Heart left ventricle (tissue), 16 donors: ENCODE measurements at regions not wholly inside any gene's neighbourhood (a gene's known extent, or its start where the extent isn't known, plus 50 kb on each side); places are given as distances from the start of the nearest gene placed in this dataset.
A peak's percentile ranks its signal among the peaks of the same experiment; 100 is the strongest.
"Not testable (repeated sequence)": the region's sequence is repeated elsewhere in the genome, so short reads cannot be mapped to it uniquely, and the experiment has no call there.

Source experiments
- ATAC-seq, 4 donors: fragments of 200-7000 bp; cut with Tn5 transposase; one replicate each; pipeline ENCODE4 v1.9.1; 2020 to 2022; ENCODE audit warnings: moderate library complexity in 4 of 4, mild to moderate bottlenecking in 3 of 4, moderate number of reproducible peaks in 1 of 4
- DNase-seq, 5 donors: peaks; one replicate each; pipeline ENCODE4 v3.0.0-alpha.2; 2020
- H3K27ac ChIP-seq, 12 donors: fragments of 200-600 bp; sonication (generic) in 4 of 12; one replicate each; pipeline versions ENCODE4 v1.5.0 to v1.8.0; 2016 to 2022; ENCODE audit warnings: mild to moderate bottlenecking in 2 of 12
- H3K27me3 ChIP-seq, 9 donors: fragments of 200-600 bp; sonication (generic) in 2 of 9; one replicate each; pipeline versions ENCODE4 v1.5.1 to v1.8.0; 2016 to 2022; ENCODE audit warnings: mild to moderate bottlenecking in 3 of 9
- H3K36me3 ChIP-seq, 9 donors: fragments of 200-600 bp; sonication (generic) in 2 of 9; one replicate each; pipeline versions ENCODE4 v1.5.0 to v1.8.0; 2018 to 2022; ENCODE audit warnings: mild to moderate bottlenecking in 2 of 9
- H3K4me1 ChIP-seq, 12 donors: fragments of 200-600 bp; sonication (generic) in 4 of 12; one replicate each; pipeline versions ENCODE4 v1.5.0 to v1.8.0; 2016 to 2022; ENCODE audit warnings: mild to moderate bottlenecking in 3 of 12
- H3K4me3 ChIP-seq, 12 donors: fragments of 200-600 bp; sonication (generic) in 4 of 12; one replicate each; pipeline versions ENCODE4 v1.5.0 to v1.8.0; 2017 to 2022; ENCODE audit warnings: mild to moderate bottlenecking in 9 of 12, moderate library complexity in 4 of 12
- H3K9me3 ChIP-seq, 12 donors: fragments of 200-600 bp; sonication (generic) in 4 of 12; one replicate each; pipeline versions ENCODE4 v1.5.0 to v1.8.0; 2016 to 2022; ENCODE audit warnings: mild to moderate bottlenecking in 1 of 12
- POLR2A ChIP-seq, 2 donors: fragments of 450-650 bp; IDR thresholded peaks; one replicate each; pipeline ENCODE4 v1.6.1; 2017; ENCODE audit warnings: antibody characterized with exemption in 2 of 2, mild to moderate bottlenecking in 2 of 2, moderate library complexity in 2 of 2
- WGBS, 4 donors: extraction: QIAGEN DNeasy Blood & Tissue Kit in 2 of 4; methylation state at CpG; one replicate each; pipeline versions ENCODE4 v1.1.5 to v1.1.7; 2013 to 2018; 5-methylcytosine and 5-hydroxymethylcytosine counted together
- intact Hi-C, 10 donors: fragments of 100-400 bp; cut with DNase I; formaldehyde crosslinking; loops; one replicate each; pipeline versions ENCODE4 v1.11.1 to v1.14.2; 2022
- TF ChIP-seq, protein P1 (sequence below), 12 donors: fragments of 200-600 bp; sonication (generic) in 4 of 12; IDR thresholded peaks; one replicate each; pipeline versions ENCODE4 v1.5.0 to v1.8.0; 2018 to 2022; ENCODE audit warnings: antibody characterized with exemption in 12 of 12, mild to moderate bottlenecking in 5 of 12
- donor health status: ischemic (EF 13 %, LVEDD 7.1; RV severe dilation, severe dysfunction).
- donor health status: healthy with polysubstance abuse.
- donor health status: DM: no; HTN: yes; CAD: no.
- donor health status: DM: no; HTN: no; CAD: no.
- donor health status: ischemic (EF 25% LVEDD 6.9; RV normal size, moderate dysfunction).
- donor health status: ischemic (EF 25% LVEDD 5.7; RV mildly dilated, moderate dysfunction).
- donor health status: healthy.
- donor health status: DM: yes; HTN: yes; CAD: no.
- donor health status: ischemic (EF 35%, LVEDD 5.7; RV mildly dilated, moderate dysfunction).
- donor health status: nonischemic (EF 11% LVEDD 7.7; RV severe dilation, severe dysfunction).
- donor health status: DM: yes; HTN: yes; CAD: no.
- donor health status: PGD.
- donor health status: ischemic (EF 29% LVEDD 5.4; RV normal size, mild dysfunction).
- donor health status: nonischemic (EF 23%, LVEDD 6.1; RV moderate dilation, normal function).

DNA sequence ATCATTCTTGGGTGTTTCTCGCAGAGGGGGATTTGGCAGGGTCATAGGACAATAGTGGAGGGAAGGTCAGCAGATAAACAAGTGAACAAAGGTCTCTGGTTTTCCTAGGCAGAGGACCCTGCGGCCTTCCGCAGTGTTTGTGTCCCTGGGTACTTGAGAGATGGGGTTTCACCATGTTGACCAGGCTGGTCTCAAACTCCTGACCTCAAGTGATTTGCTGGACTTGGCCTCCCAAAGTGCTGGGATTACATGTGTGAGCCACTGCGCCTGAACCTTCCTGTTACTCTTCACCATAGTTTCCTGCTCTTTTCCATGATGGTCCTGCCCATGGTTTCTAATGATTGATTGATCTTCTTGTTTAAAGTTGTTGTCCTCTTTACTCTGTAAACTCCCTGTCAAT, 207.9 kb downstream of the BCAS1 start:
- ATAC-seq, H3K4me3 ChIP-seq, DNase-seq, H3K27me3 ChIP-seq, H3K27ac ChIP-seq, H3K9me3 ChIP-seq, H3K36me3 ChIP-seq: not testable (repeated sequence)
- intact Hi-C loops, result loop anchor here in 2 of 10 donors (10.0 kb wide), 1 partner anchor 52 kb away; no protein-coding TSS in a partner anchor
- H3K4me1 ChIP-seq, result peaks cover 0 to 47% (median 21%) of the 10 kb centered on the region in 12 donors
- whole genome bisulfite sequencing, 4 donors, result 98 to 100% (median 99%) methylated on average over 4 of the region's 4 CpGs

GRCh38 chr20:53862136-53862397, 208.3 kb downstream of the BCAS1 start:
- not testable (repeated sequence) for H3K27ac ChIP-seq, H3K36me3 ChIP-seq, H3K27me3 ChIP-seq, DNase-seq, H3K9me3 ChIP-seq, H3K4me3 ChIP-seq, ATAC-seq
- intact Hi-C loops, result loop anchor here in 2 of 10 donors (10.0 kb wide), 1 partner anchor 53 kb away; no protein-coding TSS in a partner anchor
- 90 to 100% (median 98%) methylated on average over 1 of the region's 1 CpG for WGBS, 4 donors
- peaks cover 0 to 44% (median 21%) of the 10 kb centered on the region in 12 donors for H3K4me1 ChIP-seq

DNA sequence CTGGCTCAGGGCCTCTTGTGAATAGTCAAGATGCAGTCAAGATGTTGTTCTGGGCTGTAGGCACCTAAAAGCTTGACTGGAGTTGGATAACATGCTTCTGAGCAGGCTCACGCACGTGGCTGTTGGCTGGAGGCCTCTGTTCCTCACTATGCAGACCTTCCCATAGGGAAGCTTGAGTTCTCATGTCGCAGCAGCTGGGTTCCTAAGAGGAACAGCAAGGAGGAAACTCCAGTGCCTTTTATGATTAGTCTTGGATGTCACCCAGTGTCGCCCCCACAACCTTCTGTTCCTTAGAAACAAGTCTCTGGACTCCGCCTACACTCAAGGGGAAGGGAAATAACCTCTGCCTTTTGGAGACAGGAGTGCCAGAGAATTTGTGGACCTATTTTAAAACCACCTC, 210.7 kb downstream of the BCAS1 start:
- TF ChIP-seq, protein P1, sequence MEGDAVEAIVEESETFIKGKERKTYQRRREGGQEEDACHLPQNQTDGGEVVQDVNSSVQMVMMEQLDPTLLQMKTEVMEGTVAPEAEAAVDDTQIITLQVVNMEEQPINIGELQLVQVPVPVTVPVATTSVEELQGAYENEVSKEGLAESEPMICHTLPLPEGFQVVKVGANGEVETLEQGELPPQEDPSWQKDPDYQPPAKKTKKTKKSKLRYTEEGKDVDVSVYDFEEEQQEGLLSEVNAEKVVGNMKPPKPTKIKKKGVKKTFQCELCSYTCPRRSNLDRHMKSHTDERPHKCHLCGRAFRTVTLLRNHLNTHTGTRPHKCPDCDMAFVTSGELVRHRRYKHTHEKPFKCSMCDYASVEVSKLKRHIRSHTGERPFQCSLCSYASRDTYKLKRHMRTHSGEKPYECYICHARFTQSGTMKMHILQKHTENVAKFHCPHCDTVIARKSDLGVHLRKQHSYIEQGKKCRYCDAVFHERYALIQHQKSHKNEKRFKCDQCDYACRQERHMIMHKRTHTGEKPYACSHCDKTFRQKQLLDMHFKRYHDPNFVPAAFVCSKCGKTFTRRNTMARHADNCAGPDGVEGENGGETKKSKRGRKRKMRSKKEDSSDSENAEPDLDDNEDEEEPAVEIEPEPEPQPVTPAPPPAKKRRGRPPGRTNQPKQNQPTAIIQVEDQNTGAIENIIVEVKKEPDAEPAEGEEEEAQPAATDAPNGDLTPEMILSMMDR (IDR thresholded peaks at IDR 0.05), result no peak
- WGBS, 4 donors, result 44 to 63% (median 48%) methylated on average over 5 of the region's 5 CpGs
- no peaks in the 10 kb centered on the region for H3K9me3 ChIP-seq
- H3K27me3 ChIP-seq, result no peaks in the 10 kb centered on the region
- intact Hi-C loops, result loop anchor here in 2 of 10 donors (10.0 kb wide), 1 partner anchor 55 kb away; no protein-coding TSS in a partner anchor
- DNase-seq (peak; percentile 66 to 81 (median 79)), ATAC-seq (peak; percentile 81 to 96 (median 89))
- peak overlapping the region in 3 of 12 donors; percentile 35 to 44 (median 43) for H3K27ac ChIP-seq
- H3K36me3 ChIP-seq, result no peaks in the 10 kb centered on the region
- H3K4me1 ChIP-seq, result peaks cover 0 to 34% (median 10%) of the 10 kb centered on the region in 12 donors
- H3K4me3 ChIP-seq, result no peak overlapping the region

DNA sequence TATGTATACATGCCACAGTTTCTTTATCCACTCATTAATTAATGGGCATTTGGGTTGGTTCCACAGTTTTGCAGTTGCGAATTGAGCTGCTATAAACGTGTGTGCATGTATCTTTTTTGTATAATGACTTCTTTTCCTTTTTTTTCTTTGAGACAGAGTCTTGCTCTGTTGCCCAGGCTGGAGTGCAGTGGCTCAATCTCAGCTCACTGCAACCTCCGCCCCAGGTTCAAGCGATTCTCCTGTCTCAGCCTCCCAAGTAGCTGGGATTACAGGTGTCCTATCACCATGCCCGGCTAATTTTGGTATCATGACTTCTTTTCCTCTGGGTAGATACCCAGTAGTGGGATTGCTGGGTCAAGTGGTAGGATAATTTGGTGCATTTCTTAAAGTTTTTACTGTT, 211.4 kb downstream of the BCAS1 start:
- H3K9me3 ChIP-seq, H3K36me3 ChIP-seq, H3K27me3 ChIP-seq, H3K27ac ChIP-seq, ATAC-seq, H3K4me3 ChIP-seq, intact Hi-C loops, DNase-seq: not testable (repeated sequence)
- H3K4me1 ChIP-seq, result peaks cover 0 to 34% (median 10%) of the 10 kb centered on the region in 12 donors
- WGBS, 4 donors, result 93 to 97% (median 95%) methylated on average over 5 of the region's 5 CpGs

DNA sequence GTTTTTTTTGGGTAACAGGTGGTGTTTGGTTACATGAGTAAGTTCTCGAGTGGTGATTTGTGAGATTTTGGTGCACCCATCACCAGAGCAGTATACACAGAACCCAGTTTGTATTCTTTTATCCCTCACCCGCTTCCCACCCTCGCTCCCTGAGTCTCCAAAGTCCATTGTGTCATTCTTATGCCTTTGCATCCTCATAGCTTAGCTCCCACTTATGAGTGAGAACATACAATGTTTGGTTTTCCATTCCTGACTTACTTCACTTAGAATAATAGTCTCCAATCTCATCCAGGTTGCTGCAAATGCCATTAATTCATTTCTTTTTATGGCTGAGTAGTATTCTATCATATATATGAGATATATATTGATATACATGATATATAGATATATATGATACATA, 211.9 kb downstream of the BCAS1 start:
- 96 to 100% (median 96%) methylated on average over 3 of the region's 3 CpGs for WGBS, 4 donors
- ATAC-seq, H3K9me3 ChIP-seq, H3K27ac ChIP-seq, H3K4me3 ChIP-seq, H3K27me3 ChIP-seq, H3K36me3 ChIP-seq, intact Hi-C loops, DNase-seq: not testable (repeated sequence)
- peaks cover 0 to 34% (median 10%) of the 10 kb centered on the region in 12 donors for H3K4me1 ChIP-seq

- H3K4me3 ChIP-seq, result no peak overlapping the region
- no peaks in the 10 kb centered on the region for H3K27me3 ChIP-seq
- no peaks in the 10 kb centered on the region for H3K36me3 ChIP-seq
- no peak for TF ChIP-seq POLR2A (IDR thresholded peaks at IDR 0.05)
- TF ChIP-seq, protein P1 (IDR thresholded peaks at IDR 0.05), result no peak
- peak overlapping the region in 1 of 12 donors; percentile 34 for H3K27ac ChIP-seq
- H3K9me3 ChIP-seq, result no peaks in the 10 kb centered on the region
- intact Hi-C loops, result no loop called here
- DNase-seq, result peak in 2 of 5 donors; percentile 28 to 38
- ATAC-seq, result peak in 1 of 4 donors; percentile 48
- 11 to 25% (median 17%) methylated on average over 7 of the region's 7 CpGs for WGBS, 4 donors
- peaks cover 0 to 34% (median 10%) of the 10 kb centered on the region in 12 donors for H3K4me1 ChIP-seq
Measured at GRCh38 chr20:53857723-53858236, 212.6 kb downstream of the BCAS1 start.
